ENCODE measurements at regions not wholly inside any gene's neighbourhood (a gene's known extent, or its start where the extent isn't known, plus 50 kb on each side); places are given as distances from the start of the nearest gene placed in this dataset.

DNA sequence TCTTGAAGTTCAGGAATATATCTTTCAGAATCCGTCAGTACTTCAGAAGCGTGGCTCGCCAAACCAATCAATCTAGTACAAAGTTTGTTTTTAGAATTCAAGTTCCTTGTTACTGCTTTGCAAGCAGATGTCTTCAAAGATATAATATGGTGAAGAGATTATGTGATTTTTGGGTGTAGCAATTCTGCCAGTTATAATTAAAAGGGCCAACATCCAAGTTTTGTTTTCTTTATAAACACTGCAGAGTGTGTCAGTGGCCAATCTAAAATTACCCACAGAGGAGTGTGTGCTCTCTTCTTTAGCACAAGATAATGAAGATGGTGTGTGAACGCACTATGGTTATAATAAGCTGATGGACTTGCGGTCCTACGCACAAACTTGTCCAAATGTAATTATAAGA, 493.6 kb upstream of the MDFIC2 start:
- TF ChIP-seq, protein P1, sequence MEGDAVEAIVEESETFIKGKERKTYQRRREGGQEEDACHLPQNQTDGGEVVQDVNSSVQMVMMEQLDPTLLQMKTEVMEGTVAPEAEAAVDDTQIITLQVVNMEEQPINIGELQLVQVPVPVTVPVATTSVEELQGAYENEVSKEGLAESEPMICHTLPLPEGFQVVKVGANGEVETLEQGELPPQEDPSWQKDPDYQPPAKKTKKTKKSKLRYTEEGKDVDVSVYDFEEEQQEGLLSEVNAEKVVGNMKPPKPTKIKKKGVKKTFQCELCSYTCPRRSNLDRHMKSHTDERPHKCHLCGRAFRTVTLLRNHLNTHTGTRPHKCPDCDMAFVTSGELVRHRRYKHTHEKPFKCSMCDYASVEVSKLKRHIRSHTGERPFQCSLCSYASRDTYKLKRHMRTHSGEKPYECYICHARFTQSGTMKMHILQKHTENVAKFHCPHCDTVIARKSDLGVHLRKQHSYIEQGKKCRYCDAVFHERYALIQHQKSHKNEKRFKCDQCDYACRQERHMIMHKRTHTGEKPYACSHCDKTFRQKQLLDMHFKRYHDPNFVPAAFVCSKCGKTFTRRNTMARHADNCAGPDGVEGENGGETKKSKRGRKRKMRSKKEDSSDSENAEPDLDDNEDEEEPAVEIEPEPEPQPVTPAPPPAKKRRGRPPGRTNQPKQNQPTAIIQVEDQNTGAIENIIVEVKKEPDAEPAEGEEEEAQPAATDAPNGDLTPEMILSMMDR (IDR thresholded peaks at IDR 0.05 in 2 of 3, conservative IDR thresholded peaks at IDR 0.05 in 1 of 3; ENCODE audit: borderline replicate concordance in 1 of 3, insufficient read depth in 1 of 3, low read depth in 2 of 3, low read length in 2 of 3), result no peak
- TF ChIP-seq CEBPB (IDR thresholded peaks at IDR 0.05; ENCODE audit: low read depth) (no peak), POLR2A (IDR thresholded peaks at IDR 0.05; ENCODE audit: borderline replicate concordance, extremely low read depth, insufficient read depth, insufficient read length) (no peak), POLR2AphosphoS5 (IDR thresholded peaks at IDR 0.05; ENCODE audit: low read depth, low read length) (no peak), JUND (IDR thresholded peaks at IDR 0.05) (no peak), SRF (IDR thresholded peaks at IDR 0.05; ENCODE audit: low read depth) (no peak), EZH2 (IDR thresholded peaks at IDR 0.05) (no peak), RAD21 (IDR thresholded peaks at IDR 0.05; ENCODE audit: low read depth) (no peak), ELF1 (IDR thresholded peaks at IDR 0.05; ENCODE audit: borderline replicate concordance, low read depth) (no peak), TCF7L2 (IDR thresholded peaks at IDR 0.05; ENCODE audit: borderline replicate concordance, extremely low read depth, insufficient read depth, insufficient read length) (no peak)
- TF ChIP-seq, protein P2, sequence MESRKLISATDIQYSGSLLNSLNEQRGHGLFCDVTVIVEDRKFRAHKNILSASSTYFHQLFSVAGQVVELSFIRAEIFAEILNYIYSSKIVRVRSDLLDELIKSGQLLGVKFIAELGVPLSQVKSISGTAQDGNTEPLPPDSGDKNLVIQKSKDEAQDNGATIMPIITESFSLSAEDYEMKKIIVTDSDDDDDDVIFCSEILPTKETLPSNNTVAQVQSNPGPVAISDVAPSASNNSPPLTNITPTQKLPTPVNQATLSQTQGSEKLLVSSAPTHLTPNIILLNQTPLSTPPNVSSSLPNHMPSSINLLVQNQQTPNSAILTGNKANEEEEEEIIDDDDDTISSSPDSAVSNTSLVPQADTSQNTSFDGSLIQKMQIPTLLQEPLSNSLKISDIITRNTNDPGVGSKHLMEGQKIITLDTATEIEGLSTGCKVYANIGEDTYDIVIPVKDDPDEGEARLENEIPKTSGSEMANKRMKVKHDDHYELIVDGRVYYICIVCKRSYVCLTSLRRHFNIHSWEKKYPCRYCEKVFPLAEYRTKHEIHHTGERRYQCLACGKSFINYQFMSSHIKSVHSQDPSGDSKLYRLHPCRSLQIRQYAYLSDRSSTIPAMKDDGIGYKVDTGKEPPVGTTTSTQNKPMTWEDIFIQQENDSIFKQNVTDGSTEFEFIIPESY (IDR thresholded peaks at IDR 0.05; ENCODE audit: extremely low read depth, insufficient replicate concordance, low read length), result no peak
- TF ChIP-seq, protein P3, sequence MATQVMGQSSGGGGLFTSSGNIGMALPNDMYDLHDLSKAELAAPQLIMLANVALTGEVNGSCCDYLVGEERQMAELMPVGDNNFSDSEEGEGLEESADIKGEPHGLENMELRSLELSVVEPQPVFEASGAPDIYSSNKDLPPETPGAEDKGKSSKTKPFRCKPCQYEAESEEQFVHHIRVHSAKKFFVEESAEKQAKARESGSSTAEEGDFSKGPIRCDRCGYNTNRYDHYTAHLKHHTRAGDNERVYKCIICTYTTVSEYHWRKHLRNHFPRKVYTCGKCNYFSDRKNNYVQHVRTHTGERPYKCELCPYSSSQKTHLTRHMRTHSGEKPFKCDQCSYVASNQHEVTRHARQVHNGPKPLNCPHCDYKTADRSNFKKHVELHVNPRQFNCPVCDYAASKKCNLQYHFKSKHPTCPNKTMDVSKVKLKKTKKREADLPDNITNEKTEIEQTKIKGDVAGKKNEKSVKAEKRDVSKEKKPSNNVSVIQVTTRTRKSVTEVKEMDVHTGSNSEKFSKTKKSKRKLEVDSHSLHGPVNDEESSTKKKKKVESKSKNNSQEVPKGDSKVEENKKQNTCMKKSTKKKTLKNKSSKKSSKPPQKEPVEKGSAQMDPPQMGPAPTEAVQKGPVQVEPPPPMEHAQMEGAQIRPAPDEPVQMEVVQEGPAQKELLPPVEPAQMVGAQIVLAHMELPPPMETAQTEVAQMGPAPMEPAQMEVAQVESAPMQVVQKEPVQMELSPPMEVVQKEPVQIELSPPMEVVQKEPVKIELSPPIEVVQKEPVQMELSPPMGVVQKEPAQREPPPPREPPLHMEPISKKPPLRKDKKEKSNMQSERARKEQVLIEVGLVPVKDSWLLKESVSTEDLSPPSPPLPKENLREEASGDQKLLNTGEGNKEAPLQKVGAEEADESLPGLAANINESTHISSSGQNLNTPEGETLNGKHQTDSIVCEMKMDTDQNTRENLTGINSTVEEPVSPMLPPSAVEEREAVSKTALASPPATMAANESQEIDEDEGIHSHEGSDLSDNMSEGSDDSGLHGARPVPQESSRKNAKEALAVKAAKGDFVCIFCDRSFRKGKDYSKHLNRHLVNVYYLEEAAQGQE (IDR thresholded peaks at IDR 0.05; ENCODE audit: low read depth), result no peak
- TF ChIP-seq, protein P4, sequence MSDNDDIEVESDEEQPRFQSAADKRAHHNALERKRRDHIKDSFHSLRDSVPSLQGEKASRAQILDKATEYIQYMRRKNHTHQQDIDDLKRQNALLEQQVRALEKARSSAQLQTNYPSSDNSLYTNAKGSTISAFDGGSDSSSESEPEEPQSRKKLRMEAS (IDR thresholded peaks at IDR 0.05), result no peak
